GM23338 (cell line): ENCODE measurements at regions not wholly inside any gene's neighbourhood (a gene's known extent, or its start where the extent isn't known, plus 50 kb on each side); places are given as distances from the start of the nearest gene placed in this dataset.
A peak's percentile ranks its signal among the peaks of the same experiment; 100 is the strongest.

ENCODE experiments used
- ATAC-seq: fragments of 200-7000 bp; cut with Tn5 transposase; 3 replicates; pipeline ENCODE4 v1.9.1; 2020
- DNase-seq: peaks from one replicate; pipeline ENCODE4 v3.0.0-alpha.2; 2015; ENCODE audit warnings: low spot score
- H2AFZ ChIP-seq: fragments of 200-600 bp; sonication (generic); 2 replicates; pipeline ENCODE4 v1.8.0; 2016; ENCODE audit warnings: antibody characterized with exemption, mild to moderate bottlenecking, moderate library complexity
- H3F3A ChIP-seq: fragments of 200-600 bp; sonication (generic); replicated peaks from 2 replicates; pipeline ENCODE4 v1.8.0; 2017; ENCODE audit warnings: antibody characterized with exemption, mixed run types, low read depth
- H3K27ac ChIP-seq: fragments of 200-600 bp; sonication (generic); 2 replicates; pipeline ENCODE4 v1.6.1; 2016; ENCODE audit warnings: low read depth
- H3K27me3 ChIP-seq: fragments of 200-600 bp; sonication (generic); 2 replicates; pipeline ENCODE4 v1.8.0; 2016; ENCODE audit warnings: mild to moderate bottlenecking, mixed run types, moderate library complexity; ENCODE audit not compliant: insufficient read depth
- H3K36me3 ChIP-seq: fragments of 200-600 bp; sonication (generic); 2 replicates; pipeline ENCODE4 v1.8.0; 2016; ENCODE audit warnings: mild to moderate bottlenecking; ENCODE audit not compliant: insufficient read depth
- H3K4me1 ChIP-seq: fragments of 200-600 bp; sonication (generic); 2 replicates; pipeline ENCODE4 v1.8.0; 2016; ENCODE audit warnings: mild to moderate bottlenecking, moderate library complexity; ENCODE audit not compliant: insufficient read depth
- H3K4me2 ChIP-seq: fragments of 200-600 bp; sonication (generic); 2 replicates; pipeline ENCODE4 v1.7.1; 2017; ENCODE audit warnings: mixed run types
- H3K4me3 ChIP-seq: fragments of 200-600 bp; sonication (generic); 2 replicates; pipeline ENCODE4 v1.6.1; 2016; ENCODE audit warnings: mixed run types
- H3K79me2 ChIP-seq: fragments of 200-600 bp; sonication (generic); replicated peaks from 2 replicates; pipeline ENCODE4 v1.8.0; 2017; ENCODE audit warnings: mild to moderate bottlenecking; ENCODE audit not compliant: insufficient read depth
- H3K9me2 ChIP-seq: fragments of 200-600 bp; sonication (generic); 2 replicates; pipeline ENCODE4 v1.8.0; 2017; ENCODE audit not compliant: insufficient read depth
- H4K20me1 ChIP-seq: fragments of 200-600 bp; sonication (generic); replicated peaks from 2 replicates; pipeline ENCODE4 v1.8.0; 2017; ENCODE audit warnings: mild to moderate bottlenecking; ENCODE audit not compliant: insufficient read depth
- H3K27ac Mint-ChIP-seq: 2 replicates; pipeline ENCODE4 v1.8.0; 2020; ENCODE audit warnings: inconsistent platforms, mild to moderate bottlenecking, moderate library complexity, mixed read lengths
- H3K27me3 Mint-ChIP-seq: 3 replicates; pipeline ENCODE4 v1.8.0; 2022; ENCODE audit warnings: low read depth, mild to moderate bottlenecking, moderate library complexity, mixed read lengths, inconsistent platforms; ENCODE audit not compliant: insufficient read depth, poor library complexity
- H3K36me3 Mint-ChIP-seq: 3 replicates; pipeline ENCODE4 v1.8.0; 2021; ENCODE audit warnings: low read depth, mild to moderate bottlenecking, inconsistent platforms, moderate library complexity, mixed read lengths
- H3K4me1 Mint-ChIP-seq: 3 replicates; pipeline ENCODE4 v1.8.0; 2020; ENCODE audit warnings: mild to moderate bottlenecking, inconsistent platforms, mixed read lengths
- H3K4me3 Mint-ChIP-seq: 3 replicates; pipeline ENCODE4 v1.8.0; 2021; ENCODE audit warnings: moderate library complexity, mild to moderate bottlenecking, inconsistent platforms, mixed read lengths
- H3K9me3 Mint-ChIP-seq: 3 replicates; pipeline ENCODE4 v1.8.0; 2020; ENCODE audit warnings: moderate library complexity, mild to moderate bottlenecking, inconsistent platforms, mixed read lengths
- CTCF ChIP-seq, 2 experiments: fragments of 200-600 bp in 1 of 2; sonication (generic) in 1 of 2; conservative IDR thresholded peaks; 2 replicates each; pipeline versions ENCODE4 v1.5.1 to v1.6.1; 2016 to 2017; ENCODE audit warnings: antibody characterized with exemption in 2 of 2, low read depth in 2 of 2, mild to moderate bottlenecking in 2 of 2, moderate library complexity in 1 of 2
- JUNB ChIP-seq: IDR thresholded peaks from one replicate; pipeline ENCODE4 v1.6.1; 2016; ENCODE audit warnings: antibody characterized with exemption; ENCODE audit not compliant: unreplicated experiment
- NANOG ChIP-seq: IDR thresholded peaks from 2 replicates; pipeline ENCODE4 v1.6.1; 2016; ENCODE audit warnings: antibody characterized with exemption, borderline replicate concordance
- REST ChIP-seq: IDR thresholded peaks from one replicate; pipeline ENCODE4 v1.6.1; 2018; ENCODE audit warnings: antibody characterized with exemption; ENCODE audit not compliant: unreplicated experiment
- STAT1 ChIP-seq: IDR thresholded peaks from one replicate; pipeline ENCODE4 v1.6.1; 2016; ENCODE audit warnings: antibody characterized with exemption; ENCODE audit not compliant: unreplicated experiment
- ZNF114 ChIP-seq: fragments of 250-450 bp; sonication (Bioruptor Pico); IDR thresholded peaks from 2 replicates; pipeline ENCODE4 v1.5.0; 2020; ENCODE audit warnings: mild to moderate bottlenecking, moderate library complexity
- ZNF462 ChIP-seq: fragments of 250-450 bp; sonication (Bioruptor Pico); IDR thresholded peaks from 2 replicates; pipeline ENCODE4 v1.5.0; 2020; ENCODE audit warnings: mild to moderate bottlenecking, moderate library complexity

- no peak overlapping the region for H3K27ac Mint-ChIP-seq
Observed at GRCh38 chr2:215553946-215554345, 118.1 kb upstream of the FN1 start.

More at GRCh38 chr2:215553946-215554345, 118.1 kb upstream of the FN1 start:
- H3K4me1 Mint-ChIP-seq, result peaks cover 5% of the 10 kb centered on the region
- H3K9me3 Mint-ChIP-seq, result no peaks in the 10 kb centered on the region
- ATAC-seq, result no peak
- H3K79me2 ChIP-seq, result no peaks in the 10 kb centered on the region
- H3F3A ChIP-seq, result no peaks in the 10 kb centered on the region
- no peak overlapping the region for H2AFZ ChIP-seq
- H3K4me2 ChIP-seq, result no peak overlapping the region
- no peak for TF ChIP-seq NANOG
- no peak for TF ChIP-seq JUNB
- no peak for TF ChIP-seq ZNF114 (CRISPR knock-in tag)
- peak; percentile 61 to 67 for TF ChIP-seq CTCF (conservative IDR thresholded peaks at IDR 0.05; ENCODE audit: low read depth in 2 of 2)
- no peak for TF ChIP-seq ZNF462
- TF ChIP-seq REST, result no peak
- no peak for TF ChIP-seq STAT1
- no peaks in the 10 kb centered on the region for H3K27me3 ChIP-seq
- H3K9me2 ChIP-seq, result peaks cover 4% of the 10 kb centered on the region; the same call in 1 of the 2 replicates
- H3K4me3 Mint-ChIP-seq, result no peak overlapping the region
- peaks cover 4% of the 10 kb centered on the region; the same call in 1 of the 2 replicates for H3K4me1 ChIP-seq
- peaks cover 1% of the 10 kb centered on the region for H3K27me3 Mint-ChIP-seq
- no peaks in the 10 kb centered on the region for H4K20me1 ChIP-seq
- H3K36me3 Mint-ChIP-seq, result no peaks in the 10 kb centered on the region
- H3K4me3 ChIP-seq, result no peak overlapping the region
- DNase-seq, result peak; percentile 25
- no peak overlapping the region for H3K27ac ChIP-seq
- no peaks in the 10 kb centered on the region for H3K36me3 ChIP-seq
